Upper lobe of left lung (tissue), 4 donors: ENCODE measurements at regions not wholly inside any gene's neighbourhood (a gene's known extent, or its start where the extent isn't known, plus 50 kb on each side); places are given as distances from the start of the nearest gene placed in this dataset.

Experiments
- POLR2AphosphoS5 ChIP-seq, 2 donors: sonication (generic); formaldehyde crosslinking; IDR thresholded peaks; one replicate each; pipeline ENCODE4 v1.5.1; 2017; ENCODE audit warnings: antibody characterized with exemption in 2 of 2
- TF ChIP-seq, protein P1 (sequence below), 6 experiments: fragments of 450-650 bp in 4 of 6; fragments of 200-600 bp in 2 of 6; sonication (generic) in 2 of 6; IDR thresholded peaks; one replicate each; pipeline ENCODE4 v1.5.1; 2016 to 2019; ENCODE audit warnings: antibody characterized with exemption in 6 of 6

DNA sequence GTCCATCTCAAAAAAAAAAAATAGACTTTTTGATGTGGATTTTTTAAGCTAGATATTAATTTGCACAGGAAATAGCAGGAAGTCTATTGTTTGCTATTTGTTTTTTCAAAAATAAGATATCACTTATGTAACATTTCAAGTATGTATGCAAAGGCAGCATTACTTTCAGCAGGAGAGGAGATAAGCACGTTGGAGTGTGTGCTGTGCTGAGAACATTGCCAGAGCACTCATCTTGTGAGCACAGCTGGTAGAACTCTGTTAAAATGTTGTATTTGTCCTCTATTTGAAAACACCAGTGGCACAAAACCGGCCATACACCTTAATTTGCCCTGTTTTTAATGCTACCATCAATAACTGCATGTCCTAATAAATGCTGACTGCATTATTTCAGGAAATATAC is 1061.9 kb upstream of the CDH18 start:
- TF ChIP-seq, protein P1, sequence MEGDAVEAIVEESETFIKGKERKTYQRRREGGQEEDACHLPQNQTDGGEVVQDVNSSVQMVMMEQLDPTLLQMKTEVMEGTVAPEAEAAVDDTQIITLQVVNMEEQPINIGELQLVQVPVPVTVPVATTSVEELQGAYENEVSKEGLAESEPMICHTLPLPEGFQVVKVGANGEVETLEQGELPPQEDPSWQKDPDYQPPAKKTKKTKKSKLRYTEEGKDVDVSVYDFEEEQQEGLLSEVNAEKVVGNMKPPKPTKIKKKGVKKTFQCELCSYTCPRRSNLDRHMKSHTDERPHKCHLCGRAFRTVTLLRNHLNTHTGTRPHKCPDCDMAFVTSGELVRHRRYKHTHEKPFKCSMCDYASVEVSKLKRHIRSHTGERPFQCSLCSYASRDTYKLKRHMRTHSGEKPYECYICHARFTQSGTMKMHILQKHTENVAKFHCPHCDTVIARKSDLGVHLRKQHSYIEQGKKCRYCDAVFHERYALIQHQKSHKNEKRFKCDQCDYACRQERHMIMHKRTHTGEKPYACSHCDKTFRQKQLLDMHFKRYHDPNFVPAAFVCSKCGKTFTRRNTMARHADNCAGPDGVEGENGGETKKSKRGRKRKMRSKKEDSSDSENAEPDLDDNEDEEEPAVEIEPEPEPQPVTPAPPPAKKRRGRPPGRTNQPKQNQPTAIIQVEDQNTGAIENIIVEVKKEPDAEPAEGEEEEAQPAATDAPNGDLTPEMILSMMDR (IDR thresholded peaks at IDR 0.05) = no peak
- no peak for TF ChIP-seq POLR2AphosphoS5 (IDR thresholded peaks at IDR 0.05)
